Frontal cortex (tissue), 4 donors: ENCODE measurements at regions not wholly inside any gene's neighbourhood (a gene's known extent, or its start where the extent isn't known, plus 50 kb on each side); places are given as distances from the start of the nearest gene placed in this dataset. TPM values are rescaled to one million over a fixed set of nuclear protein-coding genes. Genes with fewer than 3 reads are reported as not detected.

ENCODE experiments used
- DNase-seq, 2 donors: peaks; one replicate each; pipeline ENCODE4 v3.0.0; 2012; ENCODE audit warnings: low spot score in 2 of 2
- FAIRE-seq: peaks from 2 replicates; lab custom pipeline; 2012; peaks lifted over from hg19 to GRCh38; lab: Jason Lieb, UNC
- small RNA-seq: library from RNA; depleted of rRNA; stranded (forward); fragments of <200 nt; gene quantifications from one replicate; pipeline ENCODE3, GENCODE V24; 2014
- donor health status: control.
- donor health status: control.
- donor health status: control.

- DNase-seq: no peak
- no peak for FAIRE-seq
These were observed 67.9 kb upstream of the TARS1 start for GRCh38 chr5:33372721-33373472.

DNA sequence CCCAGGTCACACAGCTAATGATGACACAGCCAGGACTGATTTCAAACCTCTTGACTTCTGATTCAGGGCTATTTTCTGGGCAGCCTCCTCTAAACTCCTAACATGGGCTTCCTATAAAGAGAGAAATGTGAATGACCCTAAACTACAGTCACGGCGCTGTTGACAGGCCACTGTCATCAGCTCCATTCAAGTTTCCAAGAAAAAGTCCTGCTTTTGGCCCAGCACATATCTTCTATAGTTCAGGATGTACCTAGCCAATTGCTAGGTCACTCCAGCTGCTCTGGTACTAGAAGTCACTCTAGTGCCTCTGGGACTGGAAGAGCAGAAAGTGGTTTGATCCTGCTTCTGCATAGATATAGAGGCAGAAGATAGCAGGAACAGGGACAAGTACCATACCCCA, 64.9 kb upstream of the TARS1 start:
- FAIRE-seq: no peak
- no peak for DNase-seq

DNA sequence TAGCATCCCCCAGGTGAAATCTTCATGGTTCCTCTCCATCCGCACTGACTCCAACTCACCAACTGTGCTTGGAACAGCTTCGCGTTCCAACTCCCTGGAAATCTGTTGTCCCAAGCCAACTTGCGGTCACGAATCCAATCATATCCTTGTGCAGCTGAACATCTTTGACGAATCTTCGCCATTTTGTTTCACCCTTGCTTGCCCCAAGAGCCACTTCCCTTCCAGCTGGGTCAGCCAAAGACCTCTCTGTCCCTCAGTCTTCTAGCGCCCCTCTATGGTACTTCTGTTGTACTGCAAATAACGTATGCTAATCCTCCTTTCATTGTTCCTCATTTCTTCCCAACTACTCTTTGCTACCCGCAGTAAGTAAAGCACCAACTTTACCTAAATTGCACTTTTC, 61.0 kb upstream of the TARS1 start:
- no peak for DNase-seq
- no peak for FAIRE-seq

DNA sequence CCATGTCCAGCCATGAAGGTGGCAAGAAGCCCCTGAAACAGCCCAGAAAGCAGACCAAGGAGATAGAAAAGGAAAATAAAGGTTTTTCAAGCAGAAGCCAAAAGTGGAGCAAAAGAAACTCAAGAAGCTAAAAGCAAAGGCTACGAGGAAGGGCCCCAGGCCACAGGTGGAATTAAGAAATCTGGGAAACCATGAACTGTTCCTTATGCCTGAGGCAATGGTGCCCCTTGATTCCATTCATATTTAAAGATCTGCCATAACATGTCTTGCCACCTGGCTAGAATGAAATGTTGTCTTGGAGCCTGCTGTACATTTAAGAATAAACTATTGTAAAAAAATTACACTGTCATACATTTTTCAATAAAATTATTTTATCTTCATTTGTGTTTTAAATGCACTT, 59.5 kb upstream of the TARS1 start:
- FAIRE-seq (no peak), DNase-seq (no peak)

Small RNA genes in the stretch of these regions (small RNA-seq; reads per million reads assigned to genes)
- gene AC010343.2 (not detected), gene AC025459.1 (not detected)
